Neuronal stem cell (in vitro differentiated cells): ENCODE measurements at regions not wholly inside any gene's neighbourhood (a gene's known extent, or its start where the extent isn't known, plus 50 kb on each side); places are given as distances from the start of the nearest gene placed in this dataset.

Experiments
- DNase-seq: peaks from one replicate; pipeline ENCODE4 v3.0.0-alpha.2; 2013; ENCODE audit warnings: low spot score
- H2AFZ ChIP-seq: one replicate; pipeline ENCODE4 v1.6.1; 2013; ENCODE audit warnings: mild to moderate bottlenecking, low read length, inconsistent platforms
- H2AK5ac ChIP-seq: 2 replicates; pipeline ENCODE4 v1.6.1; 2013; ENCODE audit warnings: low read depth, mild to moderate bottlenecking, inconsistent platforms, low read length, moderate library complexity, mixed read lengths
- H2BK120ac ChIP-seq: 2 replicates; pipeline ENCODE4 v1.6.1; 2013; ENCODE audit warnings: low read depth, mild to moderate bottlenecking, inconsistent platforms, low read length, moderate library complexity, mixed read lengths
- H2BK12ac ChIP-seq: one replicate; pipeline ENCODE4 v1.6.1; 2013; ENCODE audit warnings: low read length, inconsistent platforms
- H2BK15ac ChIP-seq: 2 replicates; pipeline ENCODE4 v1.6.1; 2013; ENCODE audit warnings: mild to moderate bottlenecking, low read length, inconsistent platforms, mixed read lengths
- H2BK5ac ChIP-seq: one replicate; pipeline ENCODE4 v1.6.1; 2013; ENCODE audit warnings: inconsistent platforms, mild to moderate bottlenecking, low read length, moderate library complexity
- H3K14ac ChIP-seq: one replicate; pipeline ENCODE4 v1.6.1; 2013; ENCODE audit warnings: low read length, inconsistent platforms
- H3K18ac ChIP-seq: 2 replicates; pipeline ENCODE4 v1.6.1; 2013; ENCODE audit warnings: low read length, inconsistent platforms
- H3K23ac ChIP-seq: 2 replicates; pipeline ENCODE4 v1.6.1; 2013; ENCODE audit warnings: low read depth, mild to moderate bottlenecking, mixed read lengths, low read length, inconsistent platforms; ENCODE audit not compliant: poor library complexity
- H3K27ac ChIP-seq: replicated peaks from 3 replicates; pipeline ENCODE4 v1.5.1; 2013; ENCODE audit warnings: low read length, inconsistent platforms
- H3K27me3 ChIP-seq, 3 experiments: 2 replicates each; pipeline ENCODE4 v1.6.1; 2013; ENCODE audit warnings: low read length in 3 of 3, mild to moderate bottlenecking in 2 of 3, inconsistent platforms in 1 of 3, low read depth in 1 of 3, mixed read lengths in 1 of 3, moderate library complexity in 1 of 3; ENCODE audit not compliant: control insufficient read depth in 3 of 3, insufficient read depth in 3 of 3
- H3K36me3 ChIP-seq, 2 donors: replicated peaks in 1 of 2; 2 replicates each; pipeline ENCODE4 v1.6.1; 2013; ENCODE audit warnings: low read length in 2 of 2; ENCODE audit not compliant: control insufficient read depth in 2 of 2, insufficient read depth in 2 of 2
- H3K4ac ChIP-seq: 2 replicates; pipeline ENCODE4 v1.6.1; 2013; ENCODE audit warnings: inconsistent platforms, mild to moderate bottlenecking, low read length, moderate library complexity
- H3K4me1 ChIP-seq, 2 donors: 1 replicate in 1 of 2; 2 replicates in 1 of 2; pipeline ENCODE4 v1.6.1; 2013; ENCODE audit warnings: low read length in 2 of 2, low read depth in 1 of 2; ENCODE audit not compliant: control insufficient read depth in 2 of 2, insufficient read depth in 1 of 2
- H3K4me2 ChIP-seq: one replicate; pipeline ENCODE4 v1.6.1; 2013; ENCODE audit warnings: mild to moderate bottlenecking, low read length, inconsistent platforms; ENCODE audit not compliant: insufficient read depth, poor library complexity, severe bottlenecking
- H3K4me3 ChIP-seq, 2 donors: 2 replicates each; pipeline ENCODE4 v1.5.1; 2013; ENCODE audit warnings: low read length in 2 of 2, mild to moderate bottlenecking in 2 of 2, inconsistent platforms in 1 of 2, moderate library complexity in 1 of 2
- H3K79me1 ChIP-seq: one replicate; pipeline ENCODE4 v1.6.1; 2013; ENCODE audit warnings: low read depth, mild to moderate bottlenecking, inconsistent platforms, low read length, moderate library complexity
- H3K9ac ChIP-seq: one replicate; pipeline ENCODE4 v1.6.1; 2013; ENCODE audit warnings: mild to moderate bottlenecking, low read depth, low read length, inconsistent platforms; ENCODE audit not compliant: poor library complexity
- H3K9me3 ChIP-seq, 2 donors: replicated peaks in 1 of 2; 2 replicates each; pipeline versions ENCODE3 to v1.6.1; 2013; ENCODE audit warnings: low read length in 2 of 2, mild to moderate bottlenecking in 2 of 2, inconsistent platforms in 1 of 2, low read depth in 1 of 2, mixed read lengths in 1 of 2, moderate library complexity in 1 of 2; ENCODE audit not compliant: control insufficient read depth in 2 of 2, insufficient read depth in 1 of 2
- H4K8ac ChIP-seq: one replicate; pipeline ENCODE4 v1.6.1; 2013; ENCODE audit warnings: low read depth, mild to moderate bottlenecking, inconsistent platforms, low read length, moderate library complexity
- H4K91ac ChIP-seq: one replicate; pipeline ENCODE4 v1.6.1; 2013; ENCODE audit warnings: low read length, low read depth, mild to moderate bottlenecking, inconsistent platforms; ENCODE audit not compliant: poor library complexity
- WGBS, 2 donors: extraction: QIAGEN DNeasy Blood & Tissue Kit; methylation state at CpG; one replicate each; pipeline ENCODE4 v1.1.7; 2013; ENCODE audit warnings: missing lambda C conversion rate in 2 of 2, mixed read lengths in 1 of 2; ENCODE audit not compliant: insufficient read length in 2 of 2, insufficient replicate concordance in 1 of 2; ENCODE audit errors: extremely low coverage in 2 of 2; 5-methylcytosine and 5-hydroxymethylcytosine counted together

GRCh38 chr4:171025776-171026175 is 787.4 kb upstream of the GALNTL6 start:
- Histone ChIP-seq H3K9me3 (no peaks in the 10 kb centered on the region), H3K27me3 (no peaks in the 10 kb centered on the region), H2BK12ac (no peak overlapping the region), H3K36me3 (no peaks in the 10 kb centered on the region), H3K14ac (no peak overlapping the region), H2AFZ (no peak overlapping the region), H2BK5ac (no peak overlapping the region), H3K23ac (no peak overlapping the region), H3K79me1 (no peaks in the 10 kb centered on the region), H3K4me1 (peaks cover 0 to 2% of the 10 kb centered on the region in 2 donors), H2AK5ac (no peak overlapping the region), H3K27ac (no peak overlapping the region), H4K8ac (no peak overlapping the region), H3K4me3 (no peak overlapping the region), H3K4ac (no peak overlapping the region), H3K9ac (no peak overlapping the region), H3K18ac (no peak overlapping the region), H3K4me2 (no peak overlapping the region), H2BK15ac (no peak overlapping the region), H4K91ac (no peak overlapping the region), H2BK120ac (no peak overlapping the region)
- DNase-seq = no peak
- no CpG with 5 or more reads among the region's 2 CpGs for WGBS, 2 donors

GRCh38 chr4:171025343-171025742 is 787.9 kb upstream of the GALNTL6 start:
- Histone ChIP-seq H3K4me2 (no peak overlapping the region), H3K4me1 (peaks cover 0 to 2% of the 10 kb centered on the region in 2 donors), H2BK15ac (no peak overlapping the region), H4K91ac (no peak overlapping the region), H4K8ac (no peak overlapping the region), H3K79me1 (no peaks in the 10 kb centered on the region), H3K14ac (no peak overlapping the region), H2AFZ (no peak overlapping the region), H3K4ac (no peak overlapping the region), H3K9ac (no peak overlapping the region), H2AK5ac (no peak overlapping the region), H3K9me3 (no peaks in the 10 kb centered on the region), H2BK5ac (no peak overlapping the region), H2BK12ac (no peak overlapping the region), H2BK120ac (no peak overlapping the region), H3K18ac (no peak overlapping the region), H3K23ac (no peak overlapping the region), H3K27ac (no peak overlapping the region), H3K4me3 (no peak overlapping the region), H3K27me3 (no peaks in the 10 kb centered on the region), H3K36me3 (no peaks in the 10 kb centered on the region)
- no peak for DNase-seq
- no CpG with 5 or more reads among the region's 2 CpGs for WGBS, 2 donors

GRCh38 chr4:171024720-171025303 is 788.4 kb upstream of the GALNTL6 start:
- no peak overlapping the region for H3K23ac ChIP-seq
- H2BK120ac ChIP-seq = no peak overlapping the region
- H3K79me1 ChIP-seq = no peaks in the 10 kb centered on the region
- H3K27me3 ChIP-seq = no peaks in the 10 kb centered on the region
- no peak overlapping the region for H3K18ac ChIP-seq
- no peak overlapping the region for H3K9ac ChIP-seq
- no peak for DNase-seq
- H2BK12ac ChIP-seq = no peak overlapping the region
- no peak overlapping the region for H4K91ac ChIP-seq
- no peak overlapping the region for H2BK5ac ChIP-seq
- no peak overlapping the region for H4K8ac ChIP-seq
- no peak overlapping the region for H3K27ac ChIP-seq
- no peak overlapping the region for H3K4ac ChIP-seq
- no peaks in the 10 kb centered on the region for H3K36me3 ChIP-seq
- no peak overlapping the region for H3K14ac ChIP-seq
- H3K4me1 ChIP-seq = peaks cover 0 to 2% of the 10 kb centered on the region in 2 donors
- H2BK15ac ChIP-seq = no peak overlapping the region
- H3K4me3 ChIP-seq = no peak overlapping the region
- H2AFZ ChIP-seq = no peak overlapping the region
- no CpG with 5 or more reads among the region's 4 CpGs for WGBS, 2 donors
- no peak overlapping the region for H2AK5ac ChIP-seq
- no peak overlapping the region for H3K4me2 ChIP-seq
- H3K9me3 ChIP-seq = no peaks in the 10 kb centered on the region

DNA sequence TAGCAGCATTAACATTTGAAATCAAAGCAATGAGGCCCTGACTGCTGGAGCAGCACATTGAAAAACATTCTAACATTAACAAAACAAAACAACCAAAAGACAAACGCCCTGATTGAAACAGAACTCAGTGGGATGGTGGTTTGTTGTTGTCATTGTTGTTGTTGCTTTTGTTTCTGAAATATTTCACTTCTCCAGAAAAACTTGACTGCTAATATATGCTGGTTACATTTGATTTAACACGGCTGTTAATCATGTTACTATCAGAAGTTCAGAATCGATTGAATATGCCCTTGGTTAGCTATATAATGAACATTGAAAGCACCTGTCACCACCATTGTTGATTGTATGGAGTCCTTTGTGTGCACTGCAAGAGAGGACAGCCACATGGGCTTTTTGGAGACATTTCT is 790.4 kb upstream of the GALNTL6 start:
- H2AK5ac ChIP-seq = no peak overlapping the region
- no peak overlapping the region for H3K18ac ChIP-seq
- H3K9ac ChIP-seq = no peak overlapping the region
- H3K4me1 ChIP-seq = peaks cover 0 to 2% of the 10 kb centered on the region in 2 donors
- H2BK5ac ChIP-seq = no peak overlapping the region
- H2AFZ ChIP-seq = no peak overlapping the region
- H3K14ac ChIP-seq = no peak overlapping the region
- no peaks in the 10 kb centered on the region for H3K27me3 ChIP-seq
- no CpG with 5 or more reads among the region's 3 CpGs for WGBS, 2 donors
- no peak overlapping the region for H3K4ac ChIP-seq
- no peaks in the 10 kb centered on the region for H3K36me3 ChIP-seq
- no peak overlapping the region for H2BK120ac ChIP-seq
- H3K27ac ChIP-seq = no peak overlapping the region
- H2BK12ac ChIP-seq = no peak overlapping the region
- H3K79me1 ChIP-seq = no peaks in the 10 kb centered on the region
- H2BK15ac ChIP-seq = no peak overlapping the region
- no peak overlapping the region for H4K91ac ChIP-seq
- no peak overlapping the region for H4K8ac ChIP-seq
- no peak overlapping the region for H3K23ac ChIP-seq
- H3K9me3 ChIP-seq = no peaks in the 10 kb centered on the region
- H3K4me3 ChIP-seq = no peak overlapping the region
- H3K4me2 ChIP-seq = no peak overlapping the region
- no peak for DNase-seq
